Hepatocyte (in vitro differentiated cells): ENCODE measurements at regions not wholly inside any gene's neighbourhood (a gene's known extent, or its start where the extent isn't known, plus 50 kb on each side); places are given as distances from the start of the nearest gene placed in this dataset.

ENCODE experiments used
- DNase-seq: peaks from one replicate; pipeline ENCODE4 v3.0.0-alpha.2; 2016; ENCODE audit warnings: low spot score
- H2AFZ ChIP-seq: fragments of 200-600 bp; sonication (generic); 2 replicates; pipeline ENCODE4 v1.6.0; 2016; ENCODE audit warnings: antibody characterized with exemption, mild to moderate bottlenecking
- H3K27ac ChIP-seq: fragments of 200-600 bp; sonication (generic); 2 replicates; pipeline ENCODE4 v1.5.1; 2016; ENCODE audit warnings: mild to moderate bottlenecking
- H3K27me3 ChIP-seq: fragments of 200-600 bp; sonication (generic); 2 replicates; pipeline ENCODE4 v1.6.1; 2016
- H3K36me3 ChIP-seq: fragments of 200-600 bp; sonication (generic); replicated peaks from 2 replicates; pipeline ENCODE4 v1.5.1; 2016; ENCODE audit warnings: low read depth; ENCODE audit not compliant: insufficient read depth
- H3K4me1 ChIP-seq: fragments of 200-600 bp; sonication (generic); 2 replicates; pipeline ENCODE4 v1.5.1; 2016; ENCODE audit warnings: mild to moderate bottlenecking, moderate library complexity; ENCODE audit not compliant: insufficient read depth
- H3K4me2 ChIP-seq: fragments of 200-600 bp; sonication (generic); 2 replicates; pipeline ENCODE4 v1.6.0; 2016
- H3K4me3 ChIP-seq: fragments of 200-600 bp; sonication (generic); 2 replicates; pipeline ENCODE4 v1.5.1; 2016; ENCODE audit warnings: mild to moderate bottlenecking
- H3K79me2 ChIP-seq: fragments of 200-600 bp; sonication (generic); 2 replicates; pipeline ENCODE4 v1.6.0; 2017; ENCODE audit warnings: mild to moderate bottlenecking
- H3K9me2 ChIP-seq: fragments of 200-600 bp; sonication (generic); replicated peaks from 2 replicates; pipeline ENCODE4 v1.6.0; 2017; ENCODE audit warnings: mild to moderate bottlenecking; ENCODE audit not compliant: insufficient read depth
- H3K9me3 ChIP-seq: fragments of 200-600 bp; sonication (generic); 2 replicates; pipeline ENCODE4 v1.5.1; 2016; ENCODE audit warnings: low read depth, mild to moderate bottlenecking
- H4K20me1 ChIP-seq: fragments of 200-600 bp; sonication (generic); 2 replicates; pipeline ENCODE4 v1.6.0; 2016; ENCODE audit warnings: mild to moderate bottlenecking; ENCODE audit not compliant: insufficient read depth, poor library complexity, severe bottlenecking
- EZH2 ChIP-seq: fragments of 200-600 bp; sonication (generic); IDR thresholded peaks from 2 replicates; pipeline ENCODE4 v1.6.1; 2016; ENCODE audit warnings: antibody characterized with exemption, mild to moderate bottlenecking, borderline replicate concordance
- EZH2phosphoT487 ChIP-seq: fragments of 200-600 bp; sonication (generic); IDR thresholded peaks from one replicate; pipeline ENCODE4 v1.6.1; 2018; ENCODE audit warnings: antibody characterized with exemption, mild to moderate bottlenecking, low read depth, moderate library complexity; ENCODE audit not compliant: unreplicated experiment, severe bottlenecking
- WGBS: methylation state at CpG from one replicate; pipeline ENCODE4 v1.1.6; 2016; ENCODE audit warnings: low lambda C conversion rate; ENCODE audit errors: missing lambda C conversion rate; 5-methylcytosine and 5-hydroxymethylcytosine counted together
- TF ChIP-seq, protein P1 (sequence below): fragments of 200-600 bp; sonication (generic); IDR thresholded peaks from 2 replicates; pipeline ENCODE4 v1.5.1; 2016; ENCODE audit warnings: antibody characterized with exemption, mild to moderate bottlenecking; ENCODE audit not compliant: poor library complexity

DNA sequence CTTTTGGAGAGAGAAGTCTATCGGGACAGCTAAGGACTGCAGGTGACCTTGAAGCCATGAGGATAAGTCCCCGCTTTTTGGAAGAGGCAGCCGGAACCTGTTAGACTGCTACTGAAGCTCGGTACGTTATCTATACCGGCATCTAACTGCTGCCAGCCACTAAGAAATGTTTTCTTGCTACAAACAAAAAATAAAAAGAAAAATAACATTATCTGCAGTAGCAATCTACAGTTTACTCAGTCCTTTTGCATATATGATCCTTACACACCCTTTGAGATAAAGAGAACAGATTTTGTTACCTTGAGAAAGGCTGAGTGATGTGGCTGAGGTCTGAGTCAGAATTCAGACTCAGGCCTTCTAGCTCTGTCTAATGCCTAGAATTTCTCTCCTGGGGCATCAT is 314.6 kb downstream of the CDH26 start:
- WGBS = 57% methylated on average over 6 of the region's 6 CpGs
- H4K20me1 ChIP-seq = no peaks in the 10 kb centered on the region
- no peak overlapping the region for H3K4me3 ChIP-seq
- H2AFZ ChIP-seq = no peak overlapping the region
- H3K27me3 ChIP-seq = peaks cover 8% of the 10 kb centered on the region
- no peaks in the 10 kb centered on the region for H3K36me3 ChIP-seq
- TF ChIP-seq EZH2phosphoT487 (no peak), EZH2 (no peak)
- TF ChIP-seq, protein P1, sequence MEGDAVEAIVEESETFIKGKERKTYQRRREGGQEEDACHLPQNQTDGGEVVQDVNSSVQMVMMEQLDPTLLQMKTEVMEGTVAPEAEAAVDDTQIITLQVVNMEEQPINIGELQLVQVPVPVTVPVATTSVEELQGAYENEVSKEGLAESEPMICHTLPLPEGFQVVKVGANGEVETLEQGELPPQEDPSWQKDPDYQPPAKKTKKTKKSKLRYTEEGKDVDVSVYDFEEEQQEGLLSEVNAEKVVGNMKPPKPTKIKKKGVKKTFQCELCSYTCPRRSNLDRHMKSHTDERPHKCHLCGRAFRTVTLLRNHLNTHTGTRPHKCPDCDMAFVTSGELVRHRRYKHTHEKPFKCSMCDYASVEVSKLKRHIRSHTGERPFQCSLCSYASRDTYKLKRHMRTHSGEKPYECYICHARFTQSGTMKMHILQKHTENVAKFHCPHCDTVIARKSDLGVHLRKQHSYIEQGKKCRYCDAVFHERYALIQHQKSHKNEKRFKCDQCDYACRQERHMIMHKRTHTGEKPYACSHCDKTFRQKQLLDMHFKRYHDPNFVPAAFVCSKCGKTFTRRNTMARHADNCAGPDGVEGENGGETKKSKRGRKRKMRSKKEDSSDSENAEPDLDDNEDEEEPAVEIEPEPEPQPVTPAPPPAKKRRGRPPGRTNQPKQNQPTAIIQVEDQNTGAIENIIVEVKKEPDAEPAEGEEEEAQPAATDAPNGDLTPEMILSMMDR = no peak
- H3K79me2 ChIP-seq = no peaks in the 10 kb centered on the region
- H3K4me1 ChIP-seq = no peaks in the 10 kb centered on the region
- no peaks in the 10 kb centered on the region for H3K9me2 ChIP-seq
- H3K4me2 ChIP-seq = no peak overlapping the region
- H3K27ac ChIP-seq = no peak overlapping the region
- DNase-seq = no peak
- no peaks in the 10 kb centered on the region for H3K9me3 ChIP-seq

DNA sequence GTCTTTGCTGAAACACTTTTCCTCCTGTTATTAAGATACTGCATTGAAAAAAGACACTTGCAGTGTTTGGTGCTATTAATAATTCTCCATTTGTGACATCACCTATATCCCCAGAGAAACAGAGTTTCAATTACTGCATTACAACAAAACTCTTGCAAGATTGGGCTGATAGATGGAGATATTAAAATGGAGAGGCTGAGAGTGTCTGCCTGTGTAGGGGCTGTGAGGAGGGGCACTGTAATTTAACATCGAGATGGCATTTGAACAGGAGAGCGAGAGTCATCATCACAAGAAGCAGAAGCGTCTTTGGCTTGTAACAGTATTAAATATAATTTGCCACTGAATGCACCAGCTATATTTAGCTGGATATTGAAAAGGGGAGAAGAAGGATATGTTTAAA is 316.5 kb downstream of the CDH26 start:
- WGBS = 79% methylated on average over 3 of the region's 3 CpGs
- no peak for TF ChIP-seq EZH2phosphoT487
- TF ChIP-seq, protein P1 = no peak
- no peak overlapping the region for H3K4me3 ChIP-seq

DNA sequence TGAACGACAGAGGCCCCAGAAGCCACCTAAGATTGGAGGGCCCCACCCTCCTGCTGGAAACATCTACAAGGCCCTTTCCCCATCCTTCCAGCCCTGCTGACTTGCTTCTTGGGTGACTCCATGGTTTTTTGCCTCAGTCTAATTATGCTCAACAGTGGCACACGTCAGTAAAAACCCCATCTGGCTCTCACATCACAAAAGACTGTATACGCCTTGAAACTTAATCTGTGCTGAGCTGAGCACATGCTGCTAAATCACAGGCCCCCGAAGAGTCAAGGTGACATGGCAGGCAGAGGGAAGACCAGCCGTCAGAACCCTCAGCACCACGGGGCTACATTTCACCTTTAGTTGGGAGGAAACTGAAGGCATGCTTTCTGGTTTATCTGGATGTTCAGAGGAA is 323.1 kb downstream of the CDH26 start:
- no peak overlapping the region for H3K4me2 ChIP-seq
- H3K27ac ChIP-seq = no peak overlapping the region
- no peaks in the 10 kb centered on the region for H3K9me2 ChIP-seq
- 79% methylated on average over 6 of the region's 6 CpGs for WGBS
- no peak overlapping the region for H2AFZ ChIP-seq
- no peaks in the 10 kb centered on the region for H3K9me3 ChIP-seq
- H3K4me1 ChIP-seq = no peaks in the 10 kb centered on the region
- H3K36me3 ChIP-seq = no peaks in the 10 kb centered on the region
- H3K4me3 ChIP-seq = no peak overlapping the region
- H3K79me2 ChIP-seq = no peaks in the 10 kb centered on the region
- no peak for DNase-seq
- no peaks in the 10 kb centered on the region for H4K20me1 ChIP-seq
- TF ChIP-seq EZH2 = no peak
- TF ChIP-seq, protein P1 = no peak
- no peak for TF ChIP-seq EZH2phosphoT487
- H3K27me3 ChIP-seq = no peaks in the 10 kb centered on the region

More for the DNA sequence above, 316.5 kb downstream of the CDH26 start:
- H4K20me1 ChIP-seq = no peaks in the 10 kb centered on the region
- no peak for DNase-seq
- no peaks in the 10 kb centered on the region for H3K36me3 ChIP-seq
- peaks cover 8% of the 10 kb centered on the region for H3K27me3 ChIP-seq
- H3K9me2 ChIP-seq = no peaks in the 10 kb centered on the region
- no peak overlapping the region for H2AFZ ChIP-seq
- H3K4me2 ChIP-seq = no peak overlapping the region
- H3K27ac ChIP-seq = no peak overlapping the region
- no peaks in the 10 kb centered on the region for H3K9me3 ChIP-seq
- no peaks in the 10 kb centered on the region for H3K79me2 ChIP-seq
- no peaks in the 10 kb centered on the region for H3K4me1 ChIP-seq

GRCh38 chr20:60283281-60283680 is 325.1 kb downstream of the CDH26 start:
- DNase-seq = no peak
- no peaks in the 10 kb centered on the region for H4K20me1 ChIP-seq
- H3K27me3 ChIP-seq = no peaks in the 10 kb centered on the region
- no peaks in the 10 kb centered on the region for H3K9me3 ChIP-seq
- H3K79me2 ChIP-seq = no peaks in the 10 kb centered on the region
- no peak overlapping the region for H3K4me3 ChIP-seq
- no peaks in the 10 kb centered on the region for H3K36me3 ChIP-seq
- no peak overlapping the region for H2AFZ ChIP-seq
- no peaks in the 10 kb centered on the region for H3K9me2 ChIP-seq
- no peak overlapping the region for H3K27ac ChIP-seq
- no peaks in the 10 kb centered on the region for H3K4me1 ChIP-seq
- TF ChIP-seq EZH2 = no peak
- no peak for TF ChIP-seq EZH2phosphoT487
- TF ChIP-seq, protein P1 = no peak
- H3K4me2 ChIP-seq = no peak overlapping the region
